ENCODE measurements at regions not wholly inside any gene's neighbourhood (a gene's known extent, or its start where the extent isn't known, plus 50 kb on each side); places are given as distances from the start of the nearest gene placed in this dataset.

GRCh38 chr21:15592271-15592860 lies 137.4 kb upstream of the USP25 start:
- TF ChIP-seq CTCF (IDR thresholded peaks at IDR 0.05; ENCODE audit: insufficient read depth, low read depth, low read length): peak; percentile 63
- TF ChIP-seq EZH2 (IDR thresholded peaks at IDR 0.05; ENCODE audit: insufficient read depth, low read length): no peak

Data from astrocyte (in vitro differentiated cells and primary cell).